ENCODE measurements at regions not wholly inside any gene's neighbourhood (a gene's known extent, or its start where the extent isn't known, plus 50 kb on each side); places are given as distances from the start of the nearest gene placed in this dataset.

DNA sequence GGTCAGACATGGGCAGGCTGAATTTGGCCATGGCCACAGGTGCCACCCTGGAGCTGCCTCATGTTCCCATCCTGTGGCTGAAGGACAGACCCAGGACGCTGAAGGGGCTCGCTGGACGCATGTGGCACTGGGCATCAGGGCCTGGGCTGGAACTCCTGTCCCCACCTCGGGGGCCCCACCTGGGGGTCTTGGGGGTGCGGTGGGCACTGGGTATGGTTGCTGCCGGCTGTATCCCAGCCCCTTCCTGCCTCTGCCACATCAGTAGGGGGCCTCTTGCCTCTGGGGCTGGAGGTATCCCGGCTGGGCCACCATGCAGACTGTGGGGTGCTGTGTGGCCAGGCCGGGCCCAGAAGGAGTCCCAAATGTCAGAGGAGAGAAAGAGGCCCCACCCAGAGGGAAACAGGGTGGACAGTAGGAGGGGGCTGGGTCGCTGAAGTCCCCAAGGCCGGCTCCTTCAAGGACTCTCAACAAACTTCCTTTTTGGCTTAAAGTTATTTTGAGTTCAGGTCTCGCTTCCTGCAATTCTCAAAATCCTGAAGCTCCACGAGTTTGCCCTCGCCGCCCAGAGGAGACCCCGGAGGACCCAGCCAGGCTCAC, 78.7 kb downstream of the SIK1 start:
- no peak for DNase-seq (ENCODE audit: low spot score)

GRCh38 chr21:43347461-43348169, 79.3 kb downstream of the SIK1 start:
- no peak for DNase-seq (ENCODE audit: low spot score)

- DNase-seq (ENCODE audit: low spot score): no peak
Measured at GRCh38 chr21:43346551-43346950, 80.4 kb downstream of the SIK1 start.

GRCh38 chr21:43345746-43346409, 81.1 kb downstream of the SIK1 start:
- peak; percentile 30 for DNase-seq (ENCODE audit: low spot score)

DNA sequence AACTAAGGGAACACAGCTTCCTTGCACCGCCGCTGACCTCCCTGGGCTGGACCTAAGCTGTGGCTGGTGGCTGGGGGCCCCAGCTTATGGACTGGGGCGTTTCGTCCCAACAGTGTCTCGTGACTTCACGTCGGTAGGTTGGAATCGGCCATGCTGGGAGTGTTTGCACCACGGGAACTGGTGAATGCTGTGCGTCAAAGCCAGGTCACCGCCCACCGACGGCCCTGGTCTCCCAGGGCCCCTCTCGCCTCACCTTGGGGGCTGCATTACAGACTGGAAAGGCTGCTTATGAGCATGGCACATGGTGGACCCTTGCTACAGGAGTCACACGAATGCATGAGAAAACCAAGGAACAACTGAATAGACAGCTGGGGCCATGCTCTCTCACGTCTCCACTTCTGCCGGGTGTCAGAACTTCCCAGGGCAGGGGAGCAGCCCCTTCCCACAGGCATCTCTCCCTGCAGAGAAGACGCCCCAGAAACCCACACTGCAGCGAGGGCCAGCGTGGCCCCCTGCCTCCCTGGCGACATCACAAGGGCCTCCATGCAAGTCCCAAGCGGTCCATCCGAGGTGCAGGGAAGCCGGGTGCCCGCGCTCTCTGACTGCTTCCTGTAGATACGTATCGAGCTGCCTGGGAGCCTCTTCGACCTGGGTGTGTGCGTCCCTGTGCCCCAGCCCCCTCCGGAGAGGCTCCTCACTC, 81.7 kb downstream of the SIK1 start:
- no peak for DNase-seq (ENCODE audit: low spot score)

- no peak for DNase-seq (ENCODE audit: low spot score)
Measured at GRCh38 chr21:43343992-43344886, 82.7 kb downstream of the SIK1 start.

DNA sequence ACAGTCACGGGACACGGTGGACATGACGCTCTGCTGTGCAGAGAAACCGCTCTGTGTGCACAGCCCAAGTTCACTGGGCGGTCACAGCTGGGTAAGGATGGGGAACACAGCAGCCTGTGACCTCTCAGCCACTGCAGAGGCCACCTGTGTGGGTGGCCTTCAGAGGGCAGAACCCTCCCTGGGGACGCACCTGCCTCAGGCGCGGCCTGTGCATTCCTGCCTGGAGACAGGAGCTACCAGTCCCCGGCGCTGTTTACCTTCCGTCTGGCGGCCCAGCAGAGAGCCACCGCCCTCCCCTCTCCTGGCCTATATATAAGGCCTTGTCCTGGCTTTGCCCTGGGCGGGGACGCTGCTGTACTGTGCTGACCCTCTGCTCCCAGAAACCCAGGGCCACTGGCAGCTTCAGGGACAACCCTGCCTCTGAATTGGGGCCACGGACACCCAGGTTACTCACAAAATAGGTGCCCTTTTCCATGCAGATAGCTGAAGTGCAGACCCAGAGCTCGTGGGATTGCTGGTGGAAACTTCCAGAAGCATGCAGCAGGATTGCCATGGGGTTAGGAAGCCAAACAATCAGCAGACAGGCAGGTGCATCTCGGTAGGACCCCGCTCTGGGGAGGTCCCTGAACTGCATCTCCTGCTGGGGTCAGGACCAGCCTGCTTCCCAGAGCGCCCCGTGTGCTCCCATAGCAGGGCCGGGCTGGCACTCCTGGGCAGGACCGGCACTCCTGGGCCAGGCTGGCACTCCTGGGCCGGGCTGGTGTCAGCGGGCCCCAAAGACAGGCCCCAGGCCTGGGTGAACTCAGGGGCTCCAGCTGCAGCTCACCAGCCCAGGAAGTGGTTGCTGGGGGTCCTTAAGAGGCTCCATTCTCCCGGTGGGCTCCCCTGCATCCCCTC, 83.6 kb downstream of the SIK1 start:
- no peak for DNase-seq (ENCODE audit: low spot score)

GRCh38 chr21:43342301-43342881, 84.5 kb downstream of the SIK1 start:
- no peak for DNase-seq (ENCODE audit: low spot score)

DNA sequence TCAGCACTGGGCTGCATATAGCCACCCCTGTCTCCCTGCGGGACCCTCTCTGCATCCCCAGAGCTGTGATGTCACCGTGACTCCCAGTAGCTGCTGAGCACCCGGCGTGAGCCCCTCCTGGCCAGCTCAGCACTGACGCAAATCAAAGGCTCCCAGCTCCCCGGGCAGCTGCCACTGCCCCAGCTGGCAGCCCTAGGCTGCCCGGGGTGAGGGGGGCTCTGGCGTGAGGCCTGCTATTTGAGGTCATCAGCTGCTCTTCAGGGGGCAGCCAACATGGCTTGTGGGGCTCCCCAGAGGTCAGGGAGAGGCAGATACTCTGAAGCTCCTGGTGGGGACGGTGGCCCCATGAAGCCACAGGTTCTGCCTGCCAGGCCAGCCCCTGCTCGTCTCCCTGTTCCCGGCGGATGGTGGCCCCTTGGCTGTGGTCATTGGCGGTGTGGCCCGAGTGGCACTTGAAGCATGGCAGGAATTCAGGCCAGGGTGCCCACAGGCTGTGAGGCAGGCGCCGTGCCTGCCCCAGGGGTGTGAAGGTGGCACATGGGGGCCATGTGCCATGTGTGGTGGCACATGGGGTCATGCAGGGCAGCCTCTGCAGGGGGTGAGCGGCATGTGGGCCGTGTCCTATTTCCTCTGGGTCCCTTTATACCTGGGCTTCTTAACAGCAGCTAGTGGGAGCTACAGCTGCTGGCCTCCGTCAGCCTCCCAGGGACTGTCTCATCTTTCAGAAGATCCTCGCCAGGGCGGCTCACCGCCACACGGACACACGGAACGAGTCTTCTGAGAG, 85.4 kb downstream of the SIK1 start:
- DNase-seq (ENCODE audit: low spot score): no peak

GRCh38 chr21:43340491-43341377, 86.2 kb downstream of the SIK1 start:
- DNase-seq (ENCODE audit: low spot score): no peak

- no peak for DNase-seq (ENCODE audit: low spot score)
Measured at GRCh38 chr21:43339668-43340067, 87.3 kb downstream of the SIK1 start.

- no peak for DNase-seq (ENCODE audit: low spot score)
Measured at GRCh38 chr21:43338951-43339350, 88.0 kb downstream of the SIK1 start.

GRCh38 chr21:43337901-43338655, 88.9 kb downstream of the SIK1 start:
- no peak for DNase-seq (ENCODE audit: low spot score)

DNA sequence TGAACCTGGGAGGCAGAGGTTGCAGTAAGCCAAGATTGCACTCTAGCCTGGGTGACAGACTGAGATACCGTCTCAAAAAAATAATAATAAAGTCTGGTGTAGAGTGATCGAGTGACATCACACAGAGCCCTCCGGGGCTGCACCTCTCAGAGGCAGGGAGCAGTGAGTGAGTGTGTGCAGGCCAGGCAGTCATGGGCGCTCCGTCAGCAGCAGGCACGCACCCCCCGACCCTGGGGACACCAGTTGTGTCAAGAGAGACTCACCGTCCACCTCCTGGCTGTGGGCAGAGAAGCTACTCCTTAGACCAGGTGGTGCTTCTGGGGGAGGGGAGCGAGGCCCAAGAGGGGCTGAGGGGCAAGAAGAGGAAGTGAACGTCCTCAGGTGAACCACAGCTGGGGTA, 91.8 kb downstream of the SIK1 start:
- no peak for DNase-seq (ENCODE audit: low spot score)

DNA sequence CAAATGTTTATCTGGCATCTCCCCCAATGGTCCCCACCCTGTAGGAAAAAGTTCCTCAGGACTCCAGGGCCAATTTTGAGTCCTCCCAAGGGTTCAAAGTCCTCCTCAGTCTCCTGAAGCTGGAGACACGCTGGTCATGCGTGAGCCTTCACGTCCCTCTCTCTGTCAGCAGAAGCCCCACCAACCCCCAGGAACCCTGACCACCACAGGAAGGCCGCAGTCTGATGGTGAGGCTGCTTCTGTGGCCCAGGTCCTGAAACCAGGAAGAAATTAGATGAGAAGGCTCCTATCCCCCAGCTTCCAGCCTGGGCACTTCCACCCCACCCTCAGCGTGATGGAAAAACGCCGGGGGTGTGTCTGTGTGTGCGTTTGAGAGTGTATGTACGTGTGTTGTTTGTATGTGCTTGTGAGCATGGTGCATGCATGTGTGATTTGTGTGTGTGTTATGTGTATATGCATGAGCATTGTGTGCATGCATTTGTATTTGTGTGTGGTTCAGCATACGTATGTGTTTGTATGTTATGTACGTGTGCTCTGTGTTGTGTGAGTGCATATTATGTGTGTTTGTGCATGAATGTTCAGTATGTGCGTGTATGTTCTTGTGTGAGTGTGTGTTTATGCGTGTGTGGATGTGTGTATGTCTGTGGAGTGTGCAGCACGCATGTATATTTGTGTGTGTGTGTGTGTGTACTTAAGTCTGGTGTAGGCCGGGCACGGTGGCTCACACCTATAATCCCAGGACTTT, 92.5 kb downstream of the SIK1 start:
- no peak for DNase-seq (ENCODE audit: low spot score)

DNA sequence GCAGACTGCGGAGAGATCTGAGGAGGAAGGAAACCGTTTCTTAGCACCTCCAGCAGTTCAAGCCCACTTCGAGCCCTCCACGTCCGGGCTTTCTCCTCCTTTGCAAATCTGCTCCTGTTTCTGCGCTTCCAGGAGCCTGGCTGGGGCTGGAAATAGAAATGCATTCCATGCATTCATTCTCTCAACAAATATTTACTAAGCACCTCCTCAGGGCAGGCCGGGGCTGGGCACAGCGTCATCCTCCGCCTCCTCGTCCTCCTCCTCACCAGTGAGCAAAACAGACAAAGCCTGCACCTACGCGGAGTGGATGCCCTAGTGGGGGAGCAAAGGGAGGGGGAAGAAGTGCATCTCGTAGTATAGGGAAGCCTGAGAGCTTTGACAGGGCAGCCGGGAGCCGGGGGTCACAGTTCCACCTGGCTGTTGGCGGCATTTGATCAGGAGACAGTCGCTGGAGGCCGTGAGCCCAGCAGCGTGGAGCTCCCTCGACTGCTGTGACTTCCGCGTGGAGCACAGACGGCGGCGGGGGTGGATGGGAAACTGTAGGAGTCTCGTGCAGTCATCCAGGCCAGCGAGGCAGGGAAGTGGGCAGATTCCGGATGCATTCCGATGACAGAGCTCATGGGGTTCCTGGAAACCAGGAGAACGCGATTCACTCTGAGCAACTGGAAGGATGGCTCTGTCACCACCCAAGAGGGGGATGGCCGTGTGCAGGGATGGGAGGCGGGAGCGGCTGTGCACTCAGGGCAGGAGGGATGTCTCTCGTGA, 93.5 kb downstream of the SIK1 start:
- DNase-seq (ENCODE audit: low spot score): no peak

Data from activated CD4-positive, alpha-beta T cell treated with anti-CD3 and anti-CD28 coated beads, Interleukin-2, Interleukin-4, amounts not matched to agents 100 ng/mL and 50 ng/mL, durations not matched to agents 16 hours and 8 hours (primary cell).